HEK293 (cell line): ENCODE measurements at regions not wholly inside any gene's neighbourhood (a gene's known extent, or its start where the extent isn't known, plus 50 kb on each side); places are given as distances from the start of the nearest gene placed in this dataset.

Experiments used
- CTCF ChIA-PET: fragments of 350-600 bp; formaldehyde crosslinking; extraction: SDS; loops from one replicate; lab custom pipeline; 2021; ENCODE audit warnings: antibody characterized with exemption; lab: Yijun Ruan, JAX
- POLR2A ChIA-PET: fragments of 300-600 bp; formaldehyde crosslinking; extraction: SDS; loops from one replicate; lab custom pipeline; 2020; ENCODE audit warnings: antibody characterized with exemption, inconsistent platforms; lab: Yijun Ruan, JAX
- H3K27ac ChIP-seq: fragments of 200-500 bp; sonication (Bioruptor generic); 2 replicates; pipeline ENCODE4 v1.5.1; 2014; ENCODE audit warnings: low read depth, low read length, control low read depth, inconsistent platforms; ENCODE audit errors: extremely low read depth
- H3K36me3 ChIP-seq, 2 experiments: fragments of 200-500 bp in 1 of 2; sonication (Bioruptor generic) in 1 of 2; 1 replicate in 1 of 2; 2 replicates in 1 of 2; pipeline ENCODE4 v1.5.1; 2014 to 2017; ENCODE audit warnings: inconsistent platforms in 2 of 2, low read length in 2 of 2; ENCODE audit not compliant: control insufficient read depth in 2 of 2, insufficient read depth in 1 of 2
- H3K4me1 ChIP-seq: fragments of 200-500 bp; sonication (Bioruptor generic); 2 replicates; pipeline ENCODE4 v1.5.1; 2014; ENCODE audit warnings: mild to moderate bottlenecking, low read length, inconsistent platforms; ENCODE audit not compliant: control insufficient read depth, insufficient read depth
- H3K4me3 ChIP-seq: 2 replicates; pipeline ENCODE4 v1.5.1; 2011; ENCODE audit warnings: low read depth, mild to moderate bottlenecking, control low read depth, low read length, moderate library complexity
- H3K9me3 ChIP-seq: fragments of 200-500 bp; sonication (Bioruptor generic); 2 replicates; pipeline ENCODE4 v1.5.1; 2014; ENCODE audit warnings: low read depth, low read length, inconsistent platforms; ENCODE audit not compliant: control insufficient read depth, insufficient read depth
- GLIS2 ChIP-seq: fragments of 450-650 bp; formaldehyde crosslinking; IDR thresholded peaks from 2 replicates; pipeline ENCODE4 v1.5.1; 2016; ENCODE audit warnings: missing biosample characterization, missing genetic modification characterization
- HOXA7 ChIP-seq: sonication (generic); formaldehyde crosslinking; IDR thresholded peaks from 2 replicates; pipeline ENCODE4 v1.8.1; 2022; ENCODE audit warnings: missing genetic modification reagents, borderline replicate concordance
- OVOL3 ChIP-seq: fragments of 450-650 bp; formaldehyde crosslinking; IDR thresholded peaks from 2 replicates; pipeline ENCODE4 v1.5.1; 2016; ENCODE audit warnings: missing biosample characterization, missing genetic modification characterization
- ZBTB44 ChIP-seq: fragments of 450-650 bp; IDR thresholded peaks from 2 replicates; pipeline ENCODE4 v1.5.1; 2018; ENCODE audit warnings: missing biosample characterization, mild to moderate bottlenecking, missing genetic modification characterization
- ZNF132 ChIP-seq: fragments of 450-650 bp; formaldehyde crosslinking; IDR thresholded peaks from 2 replicates; pipeline ENCODE4 v1.5.1; 2017; ENCODE audit warnings: missing biosample characterization, missing genetic modification characterization, borderline replicate concordance
- ZNF148 ChIP-seq: fragments of 450-650 bp; formaldehyde crosslinking; IDR thresholded peaks from 2 replicates; pipeline ENCODE4 v1.5.0; 2017; ENCODE audit warnings: missing biosample characterization, missing genetic modification characterization, borderline replicate concordance
- ZNF157 ChIP-seq: fragments of 450-650 bp; formaldehyde crosslinking; IDR thresholded peaks from 2 replicates; pipeline ENCODE4 v1.5.1; 2016; ENCODE audit warnings: missing biosample characterization, missing genetic modification characterization
- ZNF175 ChIP-seq: fragments of 450-650 bp; formaldehyde crosslinking; IDR thresholded peaks from 2 replicates; pipeline ENCODE4 v1.5.1; 2016; ENCODE audit warnings: missing biosample characterization, missing genetic modification characterization
- ZNF19 ChIP-seq: fragments of 450-650 bp; formaldehyde crosslinking; IDR thresholded peaks from 2 replicates; pipeline ENCODE4; 2016; ENCODE audit warnings: missing biosample characterization, missing genetic modification characterization, low read depth
- ZNF266 ChIP-seq: fragments of 450-650 bp; formaldehyde crosslinking; IDR thresholded peaks from 2 replicates; pipeline ENCODE4 v1.5.1; 2016; ENCODE audit warnings: missing biosample characterization, missing genetic modification characterization, low read depth
- ZNF529 ChIP-seq: fragments of 450-650 bp; formaldehyde crosslinking; IDR thresholded peaks from 2 replicates; pipeline ENCODE4 v1.5.1; 2017; ENCODE audit warnings: missing genetic modification characterization, missing biosample characterization; ENCODE audit not compliant: insufficient replicate concordance
- ZNF530 ChIP-seq: fragments of 450-650 bp; formaldehyde crosslinking; IDR thresholded peaks from 2 replicates; pipeline ENCODE4 v1.5.1; 2016; ENCODE audit warnings: low read depth, missing biosample characterization, missing genetic modification characterization
- ZNF558 ChIP-seq: fragments of 450-650 bp; formaldehyde crosslinking; IDR thresholded peaks from 2 replicates; pipeline ENCODE4 v1.5.1; 2016; ENCODE audit warnings: missing biosample characterization, missing genetic modification characterization
- ZNF571 ChIP-seq: fragments of 450-650 bp; formaldehyde crosslinking; IDR thresholded peaks from 2 replicates; pipeline ENCODE4 v1.5.0; 2017; ENCODE audit warnings: missing biosample characterization, missing genetic modification characterization
- ZNF660 ChIP-seq: fragments of 450-650 bp; IDR thresholded peaks from 2 replicates; pipeline ENCODE4 v1.5.1; 2018; ENCODE audit warnings: missing biosample characterization, mild to moderate bottlenecking, missing genetic modification characterization
- ZNF76 ChIP-seq: fragments of 450-650 bp; formaldehyde crosslinking; IDR thresholded peaks from 2 replicates; pipeline ENCODE4; 2016; ENCODE audit warnings: low read depth, missing biosample characterization, missing genetic modification characterization, borderline replicate concordance
- ZSCAN23 ChIP-seq: fragments of 450-650 bp; formaldehyde crosslinking; IDR thresholded peaks from 2 replicates; pipeline ENCODE4 v1.5.1; 2016; ENCODE audit warnings: missing biosample characterization, missing genetic modification characterization
- TF ChIP-seq, protein P1 (sequence below): fragments of 450-650 bp; formaldehyde crosslinking; IDR thresholded peaks from 2 replicates; pipeline ENCODE4 v1.5.1; 2016; ENCODE audit warnings: missing biosample characterization, missing genetic modification characterization
- TF ChIP-seq, protein P2 (sequence below): fragments of 450-650 bp; formaldehyde crosslinking; IDR thresholded peaks from 2 replicates; pipeline ENCODE4 v1.5.1; 2017; ENCODE audit warnings: missing biosample characterization, missing genetic modification characterization
- TF ChIP-seq, protein P3 (sequence below): fragments of 450-650 bp; formaldehyde crosslinking; IDR thresholded peaks from 2 replicates; pipeline ENCODE4 v1.5.1; 2016; ENCODE audit warnings: missing biosample characterization, missing genetic modification characterization

- ChIA-PET POLR2A (no interaction called here), CTCF (no interaction called here)
- H3K4me1 ChIP-seq, result no peaks in the 10 kb centered on the region
- H3K9me3 ChIP-seq, result no peaks in the 10 kb centered on the region
- no peak overlapping the region for H3K4me3 ChIP-seq
- no peaks in the 10 kb centered on the region for H3K36me3 ChIP-seq
- TF ChIP-seq ZNF530 (tag by site-specific recombination), result no peak
- TF ChIP-seq ZNF19 (tag by site-specific recombination), result no peak
- TF ChIP-seq ZSCAN23 (tag by site-specific recombination), result no peak
- no peak for TF ChIP-seq ZNF660 (tag by site-specific recombination)
- TF ChIP-seq HOXA7 (CRISPR knock-in tag), result no peak
- TF ChIP-seq OVOL3 (tag by site-specific recombination), result no peak
- no peak for TF ChIP-seq ZNF148 (tag by site-specific recombination)
- TF ChIP-seq ZNF76 (tag by site-specific recombination), result no peak
- TF ChIP-seq ZNF529 (tag by site-specific recombination), result no peak
- no peak for TF ChIP-seq ZNF558 (tag by site-specific recombination)
- TF ChIP-seq ZNF132 (tag by site-specific recombination), result no peak
- TF ChIP-seq ZNF175 (tag by site-specific recombination), result no peak
- TF ChIP-seq, protein P1, sequence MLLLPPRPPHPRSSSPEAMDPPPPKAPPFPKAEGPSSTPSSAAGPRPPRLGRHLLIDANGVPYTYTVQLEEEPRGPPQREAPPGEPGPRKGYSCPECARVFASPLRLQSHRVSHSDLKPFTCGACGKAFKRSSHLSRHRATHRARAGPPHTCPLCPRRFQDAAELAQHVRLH (tag by site-specific recombination), result no peak
- TF ChIP-seq GLIS2 (tag by site-specific recombination), result no peak
- TF ChIP-seq ZNF157 (tag by site-specific recombination), result no peak
- no peak for TF ChIP-seq ZNF571 (tag by site-specific recombination)
- no peak for TF ChIP-seq ZNF266 (tag by site-specific recombination)
- TF ChIP-seq, protein P2, sequence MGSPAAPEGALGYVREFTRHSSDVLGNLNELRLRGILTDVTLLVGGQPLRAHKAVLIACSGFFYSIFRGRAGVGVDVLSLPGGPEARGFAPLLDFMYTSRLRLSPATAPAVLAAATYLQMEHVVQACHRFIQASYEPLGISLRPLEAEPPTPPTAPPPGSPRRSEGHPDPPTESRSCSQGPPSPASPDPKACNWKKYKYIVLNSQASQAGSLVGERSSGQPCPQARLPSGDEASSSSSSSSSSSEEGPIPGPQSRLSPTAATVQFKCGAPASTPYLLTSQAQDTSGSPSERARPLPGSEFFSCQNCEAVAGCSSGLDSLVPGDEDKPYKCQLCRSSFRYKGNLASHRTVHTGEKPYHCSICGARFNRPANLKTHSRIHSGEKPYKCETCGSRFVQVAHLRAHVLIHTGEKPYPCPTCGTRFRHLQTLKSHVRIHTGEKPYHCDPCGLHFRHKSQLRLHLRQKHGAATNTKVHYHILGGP (tag by site-specific recombination), result no peak
- TF ChIP-seq, protein P3, sequence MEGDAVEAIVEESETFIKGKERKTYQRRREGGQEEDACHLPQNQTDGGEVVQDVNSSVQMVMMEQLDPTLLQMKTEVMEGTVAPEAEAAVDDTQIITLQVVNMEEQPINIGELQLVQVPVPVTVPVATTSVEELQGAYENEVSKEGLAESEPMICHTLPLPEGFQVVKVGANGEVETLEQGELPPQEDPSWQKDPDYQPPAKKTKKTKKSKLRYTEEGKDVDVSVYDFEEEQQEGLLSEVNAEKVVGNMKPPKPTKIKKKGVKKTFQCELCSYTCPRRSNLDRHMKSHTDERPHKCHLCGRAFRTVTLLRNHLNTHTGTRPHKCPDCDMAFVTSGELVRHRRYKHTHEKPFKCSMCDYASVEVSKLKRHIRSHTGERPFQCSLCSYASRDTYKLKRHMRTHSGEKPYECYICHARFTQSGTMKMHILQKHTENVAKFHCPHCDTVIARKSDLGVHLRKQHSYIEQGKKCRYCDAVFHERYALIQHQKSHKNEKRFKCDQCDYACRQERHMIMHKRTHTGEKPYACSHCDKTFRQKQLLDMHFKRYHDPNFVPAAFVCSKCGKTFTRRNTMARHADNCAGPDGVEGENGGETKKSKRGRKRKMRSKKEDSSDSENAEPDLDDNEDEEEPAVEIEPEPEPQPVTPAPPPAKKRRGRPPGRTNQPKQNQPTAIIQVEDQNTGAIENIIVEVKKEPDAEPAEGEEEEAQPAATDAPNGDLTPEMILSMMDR (tag by site-specific recombination), result no peak
- TF ChIP-seq ZBTB44 (tag by site-specific recombination), result no peak
- H3K27ac ChIP-seq, result no peak overlapping the region
These were observed 1503.0 kb upstream of the CDH8 start for GRCh38 chr16:63539276-63539675.
